Gastrocnemius medialis (tissue), 4 donors: ENCODE measurements at regions not wholly inside any gene's neighbourhood (a gene's known extent, or its start where the extent isn't known, plus 50 kb on each side); places are given as distances from the start of the nearest gene placed in this dataset.

Source experiments
- POLR2A ChIP-seq, 2 donors: fragments of 450-650 bp; IDR thresholded peaks; one replicate each; pipeline ENCODE4 v1.6.1; 2017; ENCODE audit warnings: antibody characterized with exemption in 2 of 2, mild to moderate bottlenecking in 2 of 2, moderate library complexity in 2 of 2
- TF ChIP-seq, protein P1 (sequence below), 5 experiments: fragments of 450-650 bp in 3 of 5; fragments of 200-600 bp in 2 of 5; sonication (generic) in 2 of 5; IDR thresholded peaks in 4 of 5; conservative IDR thresholded peaks in 1 of 5; 1 replicate in 4 of 5; 2 replicates in 1 of 5; pipeline ENCODE4 v1.5.1; 2016 to 2019; ENCODE audit warnings: antibody characterized with exemption in 5 of 5, mild to moderate bottlenecking in 3 of 5, moderate library complexity in 3 of 5

DNA sequence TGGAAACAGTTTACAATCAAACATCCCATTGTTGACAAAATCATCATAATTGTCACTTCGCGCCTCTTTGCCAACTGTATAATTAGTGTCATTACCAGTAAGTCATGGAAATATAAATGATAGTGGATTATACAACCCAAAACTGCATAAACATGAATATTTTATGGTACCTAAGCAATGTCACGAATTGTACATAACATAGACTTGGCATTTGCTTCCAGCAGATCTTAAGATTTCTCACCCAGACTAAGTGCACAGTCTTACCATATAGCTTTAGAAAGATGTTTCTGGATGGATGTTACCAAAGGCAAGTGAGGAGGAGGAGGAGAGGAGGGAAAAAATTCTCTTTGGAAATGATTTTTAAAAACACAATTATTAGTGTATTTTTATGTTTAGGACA, 113.4 kb upstream of the TAS2R1 start:
- TF ChIP-seq POLR2A (IDR thresholded peaks at IDR 0.05): no peak
- TF ChIP-seq, protein P1, sequence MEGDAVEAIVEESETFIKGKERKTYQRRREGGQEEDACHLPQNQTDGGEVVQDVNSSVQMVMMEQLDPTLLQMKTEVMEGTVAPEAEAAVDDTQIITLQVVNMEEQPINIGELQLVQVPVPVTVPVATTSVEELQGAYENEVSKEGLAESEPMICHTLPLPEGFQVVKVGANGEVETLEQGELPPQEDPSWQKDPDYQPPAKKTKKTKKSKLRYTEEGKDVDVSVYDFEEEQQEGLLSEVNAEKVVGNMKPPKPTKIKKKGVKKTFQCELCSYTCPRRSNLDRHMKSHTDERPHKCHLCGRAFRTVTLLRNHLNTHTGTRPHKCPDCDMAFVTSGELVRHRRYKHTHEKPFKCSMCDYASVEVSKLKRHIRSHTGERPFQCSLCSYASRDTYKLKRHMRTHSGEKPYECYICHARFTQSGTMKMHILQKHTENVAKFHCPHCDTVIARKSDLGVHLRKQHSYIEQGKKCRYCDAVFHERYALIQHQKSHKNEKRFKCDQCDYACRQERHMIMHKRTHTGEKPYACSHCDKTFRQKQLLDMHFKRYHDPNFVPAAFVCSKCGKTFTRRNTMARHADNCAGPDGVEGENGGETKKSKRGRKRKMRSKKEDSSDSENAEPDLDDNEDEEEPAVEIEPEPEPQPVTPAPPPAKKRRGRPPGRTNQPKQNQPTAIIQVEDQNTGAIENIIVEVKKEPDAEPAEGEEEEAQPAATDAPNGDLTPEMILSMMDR (IDR thresholded peaks at IDR 0.05 in 4 of 5, conservative IDR thresholded peaks at IDR 0.05 in 1 of 5): no peak
